ENCODE measurements at regions not wholly inside any gene's neighbourhood (a gene's known extent, or its start where the extent isn't known, plus 50 kb on each side); places are given as distances from the start of the nearest gene placed in this dataset.
"Not testable (repeated sequence)": the region's sequence is repeated elsewhere in the genome, so short reads cannot be mapped to it uniquely, and the experiment has no call there.

GRCh38 chr1:238811211-238811879, 575.0 kb upstream of the CHRM3 start:
- H3K4me3 ChIP-seq: no peak overlapping the region
- H3K27ac ChIP-seq: no peak overlapping the region

DNA sequence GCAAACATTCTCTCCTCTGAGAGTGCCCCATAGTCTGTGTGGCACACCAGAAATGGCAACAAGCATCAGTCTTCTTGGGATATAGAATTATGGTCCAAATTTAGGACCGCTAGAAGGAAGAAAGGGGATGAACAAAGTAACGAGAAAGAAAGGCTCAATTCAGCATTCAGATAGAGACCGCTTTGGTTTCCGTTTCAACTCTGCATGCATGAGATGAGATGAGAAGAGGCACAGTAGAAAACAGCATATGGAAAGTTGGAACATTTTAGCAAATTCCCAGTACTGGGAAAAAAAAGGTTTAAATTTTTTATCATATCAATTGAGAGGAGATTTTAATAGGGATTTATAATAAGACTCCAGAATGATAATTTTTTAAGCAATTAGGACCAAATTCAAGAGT, 595.5 kb upstream of the CHRM3 start:
- Histone ChIP-seq H3K4me3 (no peak overlapping the region), H3K27ac (no peak overlapping the region)

DNA sequence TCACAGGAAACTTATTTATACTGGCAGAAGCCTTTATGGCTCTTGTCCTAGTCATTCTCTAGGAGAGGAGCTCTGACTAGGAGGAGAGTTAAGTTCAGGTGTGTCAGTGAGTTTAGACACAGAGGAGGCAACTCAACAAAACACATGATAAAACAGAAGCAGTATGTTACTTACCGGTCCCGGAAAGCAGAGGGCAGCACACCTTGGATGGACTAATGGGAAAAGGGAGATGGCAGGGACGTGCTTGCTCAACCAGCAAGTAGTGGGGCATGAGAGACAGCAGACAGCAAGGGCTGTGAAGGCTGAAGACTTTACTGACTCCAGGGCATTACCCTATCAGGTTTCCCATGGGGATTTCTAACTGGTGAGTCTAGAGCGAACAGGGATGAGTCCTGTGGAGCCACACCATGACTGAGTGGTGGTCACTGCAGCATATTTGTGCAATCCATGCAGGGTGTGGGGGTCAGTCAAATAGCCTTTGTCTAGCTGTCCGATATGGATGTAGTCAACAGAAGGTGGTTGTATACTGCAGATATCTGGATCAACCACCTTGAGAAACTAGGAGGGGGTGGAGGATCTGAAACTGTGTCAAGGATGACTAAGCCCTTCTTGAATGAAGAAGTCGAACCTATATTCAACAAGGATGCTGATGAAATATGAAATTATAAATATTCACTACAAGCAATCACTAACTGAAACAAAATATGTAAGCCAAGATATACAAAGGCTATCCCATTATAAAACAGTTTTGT, 596.3 kb upstream of the CHRM3 start:
- Histone ChIP-seq H3K4me3 (no peak overlapping the region), H3K27ac (no peak overlapping the region)

DNA sequence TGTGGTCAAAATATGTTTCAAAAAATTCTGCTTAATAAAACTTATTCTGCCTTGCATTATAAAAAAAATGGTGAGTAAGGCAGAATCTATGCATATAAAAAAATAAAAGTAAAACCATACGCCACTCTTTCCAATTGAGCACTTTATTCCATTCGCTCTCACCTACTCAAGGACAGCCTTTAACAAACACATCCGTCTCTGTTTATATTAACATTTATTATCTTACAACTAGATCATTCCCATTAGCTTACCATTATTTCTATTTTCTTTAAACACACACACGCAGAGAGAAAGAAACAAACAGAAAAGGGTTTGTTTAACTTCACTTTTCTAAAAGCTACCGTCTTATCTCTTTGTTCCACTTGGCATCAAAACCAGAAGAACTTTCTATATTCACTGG, 598.9 kb upstream of the CHRM3 start:
- no peak overlapping the region for H3K4me3 ChIP-seq
- no peak overlapping the region for H3K27ac ChIP-seq

- Histone ChIP-seq H3K27ac (no peak overlapping the region), H3K4me3 (no peak overlapping the region)
Observed at GRCh38 chr1:238783633-238784032, 602.7 kb upstream of the CHRM3 start.

DNA sequence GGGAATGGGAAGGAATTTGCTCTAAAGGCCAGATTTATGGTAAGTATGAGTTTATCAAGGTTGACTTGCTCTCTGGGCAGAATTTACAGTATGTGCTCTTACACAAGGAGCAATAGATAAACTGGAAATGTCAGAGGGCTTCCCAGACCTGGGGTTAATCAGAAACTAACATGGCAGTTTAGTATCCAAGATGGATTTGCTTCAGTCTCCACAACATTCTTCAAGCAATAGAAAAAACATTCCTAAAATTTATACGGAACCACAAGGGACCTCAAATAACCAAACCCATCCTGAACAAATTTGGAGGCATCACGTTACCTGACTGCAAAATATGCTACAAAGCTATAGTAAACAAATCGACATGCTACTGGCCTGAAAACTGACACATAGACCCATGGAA, 606.7 kb upstream of the CHRM3 start:
- Histone ChIP-seq H3K4me3 (no peak overlapping the region), H3K27ac (no peak overlapping the region)

- no peak overlapping the region for H3K4me3 ChIP-seq
- H3K27ac ChIP-seq: no peak overlapping the region
Observed at GRCh38 chr1:238778113-238778512, 608.3 kb upstream of the CHRM3 start.

DNA sequence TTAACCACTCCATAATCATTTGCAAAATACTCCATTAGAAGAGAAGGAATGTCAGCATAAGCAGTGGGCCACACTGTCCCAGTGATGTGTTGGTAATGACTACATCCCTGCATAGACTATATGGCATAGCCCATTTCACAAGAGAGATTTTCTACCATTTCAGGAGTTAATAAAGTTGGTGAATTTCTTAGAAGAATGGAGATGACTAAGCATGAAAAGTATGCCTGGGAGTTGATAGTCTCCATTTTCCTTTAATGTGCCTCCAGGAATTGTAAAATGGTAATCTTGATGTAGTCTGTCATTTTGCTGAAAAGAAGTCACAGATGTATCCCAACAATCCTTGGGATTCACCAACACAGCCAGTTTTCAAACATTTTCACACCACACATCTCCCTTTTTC, 608.8 kb upstream of the CHRM3 start:
- H3K27ac ChIP-seq: no peak overlapping the region
- no peak overlapping the region for H3K4me3 ChIP-seq

DNA sequence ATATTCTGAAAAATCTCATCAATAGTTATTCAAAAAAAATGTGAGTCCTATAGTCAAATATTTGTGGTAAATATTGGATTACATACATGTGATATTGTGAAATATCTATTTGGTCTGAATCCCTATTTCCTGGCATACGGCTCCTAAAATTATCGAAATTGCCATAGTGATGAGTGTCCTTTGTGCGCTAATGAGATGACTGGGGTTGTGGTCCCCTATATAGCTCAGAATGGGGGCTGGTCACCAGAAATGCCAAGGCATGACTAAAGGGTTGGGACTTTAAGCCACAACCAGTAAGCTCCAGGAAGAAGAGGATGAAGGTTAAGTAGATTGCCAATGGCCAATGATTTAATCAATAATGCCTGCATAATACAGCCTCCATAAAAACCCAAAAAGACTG, 610.2 kb upstream of the CHRM3 start:
- H3K4me3 ChIP-seq: no peak overlapping the region
- H3K27ac ChIP-seq: no peak overlapping the region

DNA sequence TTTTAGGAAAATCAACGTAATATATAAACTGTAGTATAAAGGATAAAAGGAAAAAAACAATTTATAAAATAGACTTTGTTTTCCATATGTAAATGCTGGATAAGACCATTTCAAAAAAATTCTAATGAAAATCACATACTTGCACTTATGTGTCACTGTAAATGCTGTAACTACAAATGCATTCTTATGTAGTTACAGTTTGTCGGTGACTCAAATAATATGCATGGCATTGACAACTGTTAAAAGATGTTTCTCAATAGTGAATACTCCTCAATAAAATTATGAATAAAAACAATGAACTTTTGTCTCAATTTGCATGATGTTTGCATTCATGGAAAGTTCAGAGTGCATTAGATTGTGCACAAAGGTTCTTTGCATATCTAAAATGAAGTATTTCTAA, 614.0 kb upstream of the CHRM3 start:
- Histone ChIP-seq H3K27ac (no peak overlapping the region), H3K4me3 (no peak overlapping the region)

DNA sequence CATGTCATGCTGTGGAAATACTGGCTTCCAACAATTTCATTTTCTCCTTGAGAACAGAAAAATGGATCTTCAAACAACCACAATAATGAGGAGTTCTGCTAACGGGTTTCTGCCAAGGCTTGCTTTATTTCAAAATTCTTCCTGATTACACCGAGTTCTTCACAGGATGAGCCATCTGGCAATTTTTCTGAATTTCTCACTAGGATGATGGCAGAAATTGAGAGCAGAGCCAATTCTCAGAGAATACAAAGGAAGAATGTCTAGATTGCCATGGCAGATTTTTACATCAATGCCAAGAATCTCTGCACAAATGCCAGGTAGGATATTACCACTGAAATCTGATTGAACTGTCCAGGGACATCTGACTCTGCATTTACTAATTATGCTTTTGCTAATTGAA, 619.0 kb upstream of the CHRM3 start:
- H3K27ac ChIP-seq: no peak overlapping the region
- no peak overlapping the region for H3K4me3 ChIP-seq

DNA sequence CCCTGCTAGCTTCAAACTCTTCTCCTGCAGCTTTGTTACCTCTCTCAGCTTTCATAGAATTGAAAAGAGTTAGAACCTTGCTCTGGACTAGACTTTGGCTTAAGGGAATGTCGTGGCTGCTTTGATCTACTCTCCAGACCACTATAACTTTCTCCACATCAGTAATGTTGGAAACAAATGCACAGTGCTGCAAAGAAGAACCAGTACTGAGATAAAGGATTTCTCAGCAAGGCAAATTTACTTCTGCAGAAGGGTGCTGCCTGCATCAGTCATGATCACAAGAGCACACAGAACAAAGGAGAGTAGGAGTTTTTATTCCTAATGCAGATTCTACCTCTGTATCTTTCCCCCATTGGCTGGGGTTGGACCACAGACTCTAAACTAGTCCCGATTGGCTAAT, 621.6 kb upstream of the CHRM3 start:
- no peak overlapping the region for H3K4me3 ChIP-seq
- H3K27ac ChIP-seq: no peak overlapping the region

DNA sequence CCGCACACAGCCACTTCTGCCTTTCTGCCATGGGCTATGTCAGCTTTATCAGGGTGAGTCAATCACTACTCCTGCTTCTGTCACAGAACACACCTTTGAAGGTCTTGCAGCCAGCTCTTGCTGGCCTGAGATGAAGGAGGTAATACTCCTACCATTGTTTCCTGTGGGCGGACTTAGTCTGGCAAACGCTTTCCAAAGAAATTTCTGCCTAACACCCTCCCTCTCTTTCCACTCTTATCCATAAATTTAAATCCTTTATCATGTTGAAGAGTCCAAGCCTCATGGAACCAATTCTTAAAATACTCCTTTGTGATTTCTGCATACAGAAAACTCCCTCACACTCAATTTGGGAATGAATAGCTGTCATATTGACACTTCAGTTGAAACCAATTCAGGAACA, 633.1 kb upstream of the CHRM3 start:
- Histone ChIP-seq H3K27ac (no peak overlapping the region), H3K4me3 (no peak overlapping the region)

DNA sequence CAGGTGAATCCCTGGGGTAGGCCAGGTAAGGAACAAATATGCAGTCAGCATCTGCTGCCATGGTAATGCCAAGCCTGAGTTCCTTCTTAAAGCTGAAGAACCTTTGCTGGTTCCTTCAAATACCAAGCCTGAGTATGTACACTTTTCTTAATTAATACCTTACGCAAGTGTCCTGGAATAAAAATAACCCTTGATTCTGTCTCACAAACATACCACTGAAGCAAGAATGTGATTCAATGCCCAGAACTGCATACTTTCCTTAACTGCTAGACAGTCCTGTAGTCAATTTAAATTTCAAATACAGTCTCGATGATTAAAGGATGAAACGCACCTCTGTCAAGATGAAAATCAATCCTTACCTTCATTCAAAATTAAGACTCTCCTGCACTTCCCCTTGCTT, 634.0 kb upstream of the CHRM3 start:
- H3K27ac ChIP-seq: no peak overlapping the region
- no peak overlapping the region for H3K4me3 ChIP-seq

DNA sequence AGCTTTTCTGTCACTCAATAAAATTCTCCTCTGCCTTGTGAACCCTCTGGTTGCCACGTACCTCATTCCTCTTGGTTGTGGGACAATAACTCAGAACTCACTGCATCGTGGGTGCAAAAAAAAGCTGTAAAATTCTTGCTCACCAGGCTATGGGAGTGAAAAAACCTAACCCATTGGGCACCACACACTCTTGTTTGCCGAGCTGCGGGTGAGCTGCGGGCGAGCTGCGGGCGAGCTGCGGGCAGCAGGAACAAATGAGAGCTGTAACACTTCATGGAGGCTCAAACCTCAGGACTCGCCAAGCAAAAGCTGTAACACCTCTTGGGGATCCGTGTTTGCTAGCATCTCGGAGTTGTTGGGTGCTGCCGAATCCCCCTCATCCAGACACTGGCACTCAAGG, 641.3 kb upstream of the CHRM3 start:
- Histone ChIP-seq H3K27ac (no peak overlapping the region), H3K4me3 (no peak overlapping the region)

GRCh38 chr1:238738892-238739291, 647.5 kb upstream of the CHRM3 start:
- Histone ChIP-seq H3K27ac (no peak overlapping the region), H3K4me3 (no peak overlapping the region)

DNA sequence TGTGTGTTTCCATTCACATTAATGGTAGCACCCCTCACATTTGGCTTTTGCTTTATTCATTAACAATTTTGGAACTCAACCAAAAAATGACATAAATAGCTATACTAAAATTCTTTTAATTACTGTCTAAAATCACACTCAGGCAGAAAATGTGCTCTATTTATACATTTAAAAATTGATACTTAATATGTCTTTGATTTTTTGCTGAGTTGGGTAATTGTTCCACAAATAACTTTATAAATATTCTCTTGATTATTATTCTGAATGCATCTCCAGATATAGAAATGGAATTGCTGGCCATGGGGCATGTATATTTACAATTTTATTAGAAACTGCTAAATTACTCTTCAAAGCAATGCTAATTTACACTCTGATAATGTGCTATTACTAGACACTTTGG, 658.7 kb upstream of the CHRM3 start:
- H3K4me3 ChIP-seq: no peak overlapping the region

GRCh38 chr1:238722812-238723211, 663.6 kb upstream of the CHRM3 start:
- H3K4me3 ChIP-seq: no peak overlapping the region
- H3K27ac ChIP-seq: no peak overlapping the region

More for the DNA sequence above, 658.7 kb upstream of the CHRM3 start:
- H3K27ac ChIP-seq: no peak overlapping the region

GRCh38 chr1:238710697-238711096, 675.7 kb upstream of the CHRM3 start:
- Histone ChIP-seq H3K4me3 (no peak overlapping the region), H3K27ac (no peak overlapping the region)

DNA sequence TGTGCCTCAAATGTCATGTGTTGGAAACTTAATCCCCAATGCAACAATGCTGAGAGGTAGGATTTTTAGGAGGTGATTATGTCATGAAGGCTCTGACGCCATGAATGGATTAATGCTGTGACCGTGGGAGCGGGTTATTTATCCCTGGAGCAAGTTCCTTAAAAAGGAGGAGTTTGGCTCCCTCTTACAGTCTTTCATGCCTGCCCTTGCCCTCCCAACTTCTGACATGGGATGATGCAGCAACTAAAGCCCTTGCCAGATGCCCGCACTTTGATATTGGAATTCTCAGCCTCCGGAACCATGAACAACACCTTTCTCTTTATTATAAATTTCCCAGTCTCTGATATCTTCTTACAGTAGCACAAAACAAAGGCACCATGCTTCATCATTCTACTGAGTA, 685.3 kb upstream of the CHRM3 start:
- Histone ChIP-seq H3K4me3 (no peak overlapping the region), H3K27ac (no peak overlapping the region)

GRCh38 chr1:238690415-238690814, 696.0 kb upstream of the CHRM3 start:
- Histone ChIP-seq H3K27ac (no peak overlapping the region), H3K4me3 (no peak overlapping the region)

- not testable (repeated sequence) for H3K4me3 ChIP-seq, H3K27ac ChIP-seq
Observed at GRCh38 chr1:238684576-238684975, 701.8 kb upstream of the CHRM3 start.

Measured in skin epidermis (tissue), 12 donors.